Transverse colon (tissue), 4 donors: ENCODE measurements at regions not wholly inside any gene's neighbourhood (a gene's known extent, or its start where the extent isn't known, plus 50 kb on each side); places are given as distances from the start of the nearest gene placed in this dataset.

Experiments used
- CTCF ChIP-seq, 5 experiments: fragments of 200-600 bp in 3 of 5; fragments of 450-650 bp in 2 of 5; sonication (generic) in 3 of 5; IDR thresholded peaks; 1 replicate in 2 of 5; 2 replicates in 3 of 5; pipeline ENCODE4 v1.5.1; 2016 to 2017; ENCODE audit warnings: antibody characterized with exemption in 5 of 5, inconsistent platforms in 3 of 5, mild to moderate bottlenecking in 2 of 5, moderate library complexity in 1 of 5
- EP300 ChIP-seq: sonication (generic); formaldehyde crosslinking; IDR thresholded peaks from one replicate; pipeline ENCODE4 v1.6.1; 2017; ENCODE audit warnings: antibody characterized with exemption, low read depth
- POLR2A ChIP-seq: fragments of 450-650 bp; IDR thresholded peaks from one replicate; pipeline ENCODE4 v1.6.1; 2016; ENCODE audit warnings: antibody characterized with exemption, mild to moderate bottlenecking, moderate library complexity
- POLR2AphosphoS5 ChIP-seq, 3 donors: sonication (generic); formaldehyde crosslinking; IDR thresholded peaks; one replicate each; pipeline ENCODE4 v1.6.1; 2016; ENCODE audit warnings: antibody characterized with exemption in 3 of 3

GRCh38 chr1:29497395-29498125 is 261.2 kb downstream of the PTPRU start:
- TF ChIP-seq CTCF (IDR thresholded peaks at IDR 0.05) (no peak), POLR2A (no peak), EP300 (no peak), POLR2AphosphoS5 (IDR thresholded peaks at IDR 0.05) (no peak)
